H1 (cell line): ENCODE measurements at regions not wholly inside any gene's neighbourhood (a gene's known extent, or its start where the extent isn't known, plus 50 kb on each side); places are given as distances from the start of the nearest gene placed in this dataset.

Experiments
- ATF3 ChIP-seq: IDR thresholded peaks from 2 replicates; pipeline ENCODE4 v1.6.1; 2011; ENCODE audit warnings: low read depth, mild to moderate bottlenecking, low read length; ENCODE audit not compliant: insufficient read depth
- BRCA1 ChIP-seq: IDR thresholded peaks from 2 replicates; pipeline ENCODE4 v1.6.1; 2012; ENCODE audit warnings: low read depth, low read length, improper control_type of control experiment
- CTCF ChIP-seq, 3 experiments: IDR thresholded peaks; 1 replicate in 2 of 3; 2 replicates in 1 of 3; pipeline versions ENCODE4 v1.5.1 to v1.6.1; 2011; ENCODE audit warnings: low read length in 3 of 3, mild to moderate bottlenecking in 3 of 3, inconsistent platforms in 2 of 3, low read depth in 1 of 3, moderate library complexity in 1 of 3; ENCODE audit not compliant: insufficient read depth in 1 of 3; ENCODE audit errors: control extremely low read depth in 1 of 3
- JUN ChIP-seq: IDR thresholded peaks from 2 replicates; pipeline ENCODE4 v1.6.1; 2011; ENCODE audit warnings: low read depth, mild to moderate bottlenecking, improper control_type of control experiment, low read length
- MAX ChIP-seq: IDR thresholded peaks from 2 replicates; pipeline ENCODE4 v1.6.1; 2012; ENCODE audit warnings: inconsistent platforms
- POLR2A ChIP-seq, 2 experiments: IDR thresholded peaks; 1 replicate in 1 of 2; 2 replicates in 1 of 2; pipeline ENCODE4 v1.6.1; 2011; ENCODE audit warnings: low read depth in 2 of 2, low read length in 2 of 2, mild to moderate bottlenecking in 2 of 2; ENCODE audit errors: control extremely low read depth in 1 of 2
- POLR2AphosphoS5 ChIP-seq: IDR thresholded peaks from 2 replicates; pipeline ENCODE4 v1.6.1; 2011; ENCODE audit warnings: low read depth, low read length
- SIN3A ChIP-seq, 2 experiments: IDR thresholded peaks in 1 of 2; conservative IDR thresholded peaks in 1 of 2; 2 replicates each; pipeline ENCODE4 v1.6.1; 2011 to 2012; ENCODE audit warnings: low read length in 2 of 2, improper control_type of control experiment in 1 of 2, low read depth in 1 of 2, mild to moderate bottlenecking in 1 of 2
- SP1 ChIP-seq: IDR thresholded peaks from 2 replicates; pipeline ENCODE4 v1.6.1; 2011; ENCODE audit warnings: low read depth, low read length
- SUZ12 ChIP-seq: fragments of 200-600 bp; sonication (generic); IDR thresholded peaks from 2 replicates; pipeline ENCODE4 v1.6.1; 2012; ENCODE audit warnings: mild to moderate bottlenecking, inconsistent platforms, low read length, moderate library complexity, mixed read lengths
- TAF1 ChIP-seq: IDR thresholded peaks from 2 replicates; pipeline ENCODE4 v1.6.1; 2011; ENCODE audit warnings: mild to moderate bottlenecking, low read depth, low read length
- USF2 ChIP-seq: IDR thresholded peaks from 2 replicates; pipeline ENCODE4 v1.6.1; 2011; ENCODE audit warnings: low read length, improper control_type of control experiment
- YY1 ChIP-seq: IDR thresholded peaks from 2 replicates; pipeline ENCODE4 v1.6.1; 2011; ENCODE audit warnings: low read depth, mild to moderate bottlenecking, low read length

- TF ChIP-seq CTCF (IDR thresholded peaks at IDR 0.05; ENCODE audit: control extremely low read depth in 1 of 3, insufficient read depth in 1 of 3, low read depth in 1 of 3, low read length in 3 of 3), result no peak
- no peak for TF ChIP-seq SP1
- no peak for TF ChIP-seq POLR2A (IDR thresholded peaks at IDR 0.05; ENCODE audit: control extremely low read depth in 1 of 2, low read depth in 2 of 2, low read length in 2 of 2)
- TF ChIP-seq BRCA1, result no peak
- no peak for TF ChIP-seq SIN3A (conservative IDR thresholded peaks at IDR 0.05 in 1 of 2, IDR thresholded peaks at IDR 0.05 in 1 of 2; ENCODE audit: low read depth in 1 of 2, low read length in 2 of 2)
- TF ChIP-seq TAF1, result no peak
- TF ChIP-seq MAX, result no peak
- no peak for TF ChIP-seq ATF3
- TF ChIP-seq USF2, result no peak
- no peak for TF ChIP-seq YY1
- TF ChIP-seq JUN, result no peak
- TF ChIP-seq POLR2AphosphoS5, result no peak
- TF ChIP-seq SUZ12, result no peak
These were observed 70.5 kb downstream of the KLF6 start for GRCh38 chr10:3714531-3714930.
